Tibial nerve (tissue), 4 donors: ENCODE measurements at regions not wholly inside any gene's neighbourhood (a gene's known extent, or its start where the extent isn't known, plus 50 kb on each side); places are given as distances from the start of the nearest gene placed in this dataset.

ENCODE experiments used
- CTCF ChIP-seq, 5 experiments: fragments of 200-600 bp in 3 of 5; fragments of 450-650 bp in 2 of 5; sonication (generic) in 3 of 5; IDR thresholded peaks; one replicate each; pipeline ENCODE4 v1.5.1; 2016 to 2019; ENCODE audit warnings: antibody characterized with exemption in 5 of 5, mild to moderate bottlenecking in 3 of 5, moderate library complexity in 2 of 5
- EP300 ChIP-seq, 2 donors: sonication (generic); formaldehyde crosslinking; IDR thresholded peaks; one replicate each; pipeline ENCODE4 v1.6.1; 2017; ENCODE audit warnings: antibody characterized with exemption in 2 of 2, mild to moderate bottlenecking in 1 of 2
- POLR2A ChIP-seq, 2 donors: fragments of 450-650 bp; IDR thresholded peaks; one replicate each; pipeline ENCODE4 v1.6.1; 2017; ENCODE audit warnings: antibody characterized with exemption in 2 of 2, mild to moderate bottlenecking in 2 of 2, moderate library complexity in 2 of 2

- no peak for TF ChIP-seq CTCF (IDR thresholded peaks at IDR 0.05)
- TF ChIP-seq POLR2A (IDR thresholded peaks at IDR 0.05) = no peak
- TF ChIP-seq EP300 (IDR thresholded peaks at IDR 0.05) = no peak
These were observed 784.1 kb upstream of the TBX3 start for GRCh38 chr12:115468087-115468510.
